ENCODE measurements at regions not wholly inside any gene's neighbourhood (a gene's known extent, or its start where the extent isn't known, plus 50 kb on each side); places are given as distances from the start of the nearest gene placed in this dataset.
"Not testable (repeated sequence)": the region's sequence is repeated elsewhere in the genome, so short reads cannot be mapped to it uniquely, and the experiment has no call there.

DNA sequence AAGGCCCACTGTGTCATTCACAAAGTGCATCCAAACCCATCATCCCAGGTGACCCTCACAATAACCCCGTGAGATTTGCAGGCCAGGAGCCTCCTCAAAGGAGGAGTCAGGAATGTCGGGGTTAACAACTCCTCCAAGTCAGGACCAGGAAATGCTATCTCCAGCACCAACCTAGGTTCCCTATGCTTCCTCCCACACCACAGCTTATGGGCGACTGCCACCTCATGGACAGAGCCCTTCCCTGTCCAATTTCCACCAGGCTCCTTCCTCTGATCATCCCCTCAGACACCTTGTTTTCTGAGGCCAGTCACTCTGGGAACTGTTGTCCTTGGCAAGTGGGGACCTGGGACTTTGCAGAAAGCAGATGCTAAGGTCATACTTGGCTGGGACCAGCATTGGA is 77.8 kb downstream of the LIMS3 start:
- ATAC-seq, DNase-seq: not testable (repeated sequence)

DNA sequence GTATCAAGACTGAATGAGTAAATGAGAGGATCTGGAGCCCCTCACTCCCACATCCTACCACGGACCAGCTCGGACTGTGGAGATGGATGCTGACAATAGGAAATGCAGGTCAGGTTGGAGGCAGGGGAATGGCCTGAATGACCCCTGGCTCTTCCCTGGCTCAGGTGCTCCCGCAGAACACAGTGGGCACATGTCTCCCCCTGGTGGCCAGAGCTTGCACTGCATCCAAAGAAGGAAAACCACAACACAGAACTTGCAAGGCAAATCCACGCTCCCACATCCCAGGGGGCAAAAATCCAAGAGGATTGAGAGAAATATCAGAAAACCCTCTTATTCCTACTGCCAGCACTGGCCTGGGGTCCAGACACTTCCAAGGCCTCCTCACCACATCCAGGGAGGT is 82.3 kb downstream of the LIMS3 start:
- not testable (repeated sequence) for DNase-seq, ATAC-seq

DNA sequence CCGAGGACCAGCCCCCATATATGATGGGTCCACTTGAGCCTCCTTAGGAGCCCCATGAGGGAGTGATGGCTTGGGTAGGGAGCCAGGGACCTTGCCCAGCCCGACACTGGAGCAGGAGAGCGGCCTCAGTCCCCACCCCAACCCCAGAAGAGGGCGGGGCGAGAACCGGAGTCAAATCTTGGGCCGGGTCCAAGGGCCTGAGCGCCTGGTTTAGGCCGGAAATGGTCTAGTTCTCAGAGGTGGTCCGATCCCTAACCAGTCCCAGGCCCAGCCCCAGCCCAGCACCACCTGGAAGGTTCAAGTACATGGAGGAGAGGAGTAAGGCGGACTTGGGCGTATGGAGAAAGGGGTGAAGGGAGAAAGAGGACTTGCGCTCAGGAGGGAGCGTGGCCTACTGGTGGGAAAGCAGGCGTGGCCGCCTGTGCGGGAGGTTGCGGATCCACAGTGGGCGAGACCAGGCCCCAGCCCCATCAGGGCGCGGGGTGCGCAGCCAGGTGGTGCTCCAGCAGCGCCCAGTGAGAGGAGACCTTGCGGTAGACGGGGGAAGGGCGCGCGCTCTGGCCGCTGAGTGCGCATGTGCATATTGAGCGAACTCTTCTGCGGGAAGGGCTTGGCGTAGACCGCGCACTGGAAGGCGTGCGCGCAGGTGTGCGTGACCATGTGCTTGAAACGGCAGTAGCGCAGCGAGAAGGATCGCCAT is 88.1 kb downstream of the LIMS3 start:
- peak; percentile 37 for ATAC-seq
- not testable (repeated sequence) for DNase-seq

DNA sequence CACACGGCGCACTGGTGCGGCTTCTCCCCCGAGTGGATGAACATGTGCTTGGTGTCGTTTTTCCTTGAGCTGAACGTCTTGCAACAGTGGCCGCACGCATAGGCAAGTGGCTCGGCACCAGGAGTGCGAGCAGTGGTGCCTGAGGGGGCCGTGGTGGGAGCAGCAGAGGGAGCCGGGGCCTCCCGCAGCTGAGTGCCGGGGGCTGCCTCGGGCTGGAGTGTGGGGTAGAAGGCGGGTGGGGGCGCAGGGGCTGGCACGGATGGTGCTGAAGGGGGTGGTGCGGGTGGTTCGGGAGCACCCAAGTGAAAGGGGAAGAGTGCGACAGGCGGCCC is 88.6 kb downstream of the LIMS3 start:
- not testable (repeated sequence) for ATAC-seq

DNA sequence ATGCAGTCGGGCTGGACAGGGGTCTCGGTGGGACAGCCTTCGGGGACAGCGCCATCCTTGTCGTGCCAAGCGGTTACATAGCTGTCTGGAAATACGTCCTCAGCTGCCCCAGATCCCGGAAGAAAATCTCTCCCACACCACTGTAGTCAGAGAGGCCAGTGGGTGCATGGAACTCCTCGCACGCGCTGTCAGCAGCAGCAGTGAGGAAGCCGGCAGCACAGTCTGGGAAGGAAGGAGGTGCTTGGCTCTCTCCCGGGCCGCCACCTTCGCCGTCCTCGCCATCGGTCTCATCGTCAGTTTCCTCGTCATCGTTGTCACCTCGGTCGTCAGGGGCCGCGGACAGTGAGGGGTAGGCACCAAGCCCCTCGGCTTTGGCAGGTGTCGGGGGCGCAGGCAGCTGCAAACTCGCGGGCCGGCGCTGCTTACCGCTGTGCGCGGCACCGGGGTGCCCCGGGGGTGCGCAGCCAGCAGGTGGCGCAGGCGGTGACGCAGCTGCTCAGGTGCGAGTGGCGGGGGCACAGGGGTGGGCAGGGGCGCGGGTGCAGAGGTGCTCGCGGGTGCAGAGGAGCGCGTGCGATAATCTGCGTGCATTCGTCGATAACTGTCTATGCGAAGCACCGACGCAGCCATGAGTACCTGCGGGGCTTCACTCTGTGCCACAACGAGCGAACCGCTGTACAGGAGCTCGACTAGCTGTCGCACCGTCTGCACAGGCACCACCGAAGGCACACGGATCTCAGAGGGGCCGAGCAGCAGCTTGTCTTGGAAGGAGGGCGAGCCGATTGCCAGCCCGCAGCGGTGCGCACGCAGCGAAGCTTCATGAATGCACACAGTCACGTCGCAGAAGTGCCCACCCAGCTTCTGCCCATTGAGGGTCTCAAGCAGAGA is 89.2 kb downstream of the LIMS3 start:
- DNase-seq: not testable (repeated sequence)
- ATAC-seq: peak; percentile 84

More for the DNA sequence above, 88.6 kb downstream of the LIMS3 start:
- not testable (repeated sequence) for DNase-seq

DNA sequence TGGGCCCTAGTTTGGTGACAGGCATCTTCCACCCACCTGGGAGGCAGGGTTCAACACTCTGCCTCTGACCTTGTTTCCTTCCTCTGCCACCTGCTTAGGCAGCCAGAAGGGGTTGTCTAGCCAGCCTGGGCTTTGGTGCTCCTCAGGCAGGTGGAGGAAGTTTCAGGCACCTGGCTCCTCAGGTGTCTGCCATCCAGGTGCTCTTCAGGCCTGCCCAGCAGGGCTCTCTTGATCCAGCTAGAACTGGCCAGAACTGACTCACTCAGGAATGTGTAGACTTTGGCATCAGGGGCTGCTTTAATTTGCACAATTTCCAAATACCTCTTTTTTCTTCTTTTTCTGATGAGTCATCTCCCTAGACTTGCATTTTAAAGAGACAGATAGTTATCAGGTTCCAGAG is 100.9 kb downstream of the LIMS3 start:
- not testable (repeated sequence) for ATAC-seq

DNA sequence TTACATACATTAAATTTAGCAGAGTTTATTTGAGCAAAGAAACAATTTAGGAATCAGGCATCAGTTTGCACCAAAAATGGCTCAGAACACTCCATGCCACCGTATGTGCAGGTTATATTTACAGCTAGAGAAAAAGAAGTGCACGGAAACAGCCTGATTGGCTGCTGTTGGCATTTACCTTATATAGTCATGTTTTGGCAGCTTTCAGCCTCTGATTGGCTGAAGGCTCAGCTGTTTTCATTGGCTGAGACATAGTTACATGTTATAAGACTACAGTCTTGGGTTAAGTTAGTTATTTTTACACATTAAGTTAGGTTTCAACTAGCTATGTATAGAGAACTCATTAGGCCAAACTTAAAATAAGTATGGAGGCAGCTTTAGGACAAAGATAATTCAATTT is 104.0 kb downstream of the LIMS3 start:
- not testable (repeated sequence) for ATAC-seq, DNase-seq

More for the DNA sequence above, 100.9 kb downstream of the LIMS3 start:
- DNase-seq: not testable (repeated sequence)

DNA sequence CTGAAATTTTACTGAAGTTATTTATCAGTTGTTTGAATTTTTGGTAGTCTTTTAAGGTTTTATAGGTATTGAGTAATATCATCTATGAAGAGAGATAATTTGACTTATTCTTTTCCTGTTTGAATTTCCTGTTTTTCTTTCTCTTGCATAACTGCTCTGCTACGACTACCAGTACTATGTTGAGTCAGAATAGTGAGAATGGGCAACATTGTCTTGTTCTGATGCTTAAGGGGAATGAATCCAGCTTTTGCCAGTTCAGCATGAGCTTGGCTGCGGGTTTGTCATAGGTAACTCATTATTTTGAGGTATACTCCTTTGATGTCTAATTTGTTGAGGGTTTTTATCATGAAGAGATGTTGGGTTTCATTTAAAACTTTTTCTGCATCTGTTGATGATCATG is 102.2 kb downstream of the MALL start:
- DNase-seq, ATAC-seq: not testable (repeated sequence)

DNA sequence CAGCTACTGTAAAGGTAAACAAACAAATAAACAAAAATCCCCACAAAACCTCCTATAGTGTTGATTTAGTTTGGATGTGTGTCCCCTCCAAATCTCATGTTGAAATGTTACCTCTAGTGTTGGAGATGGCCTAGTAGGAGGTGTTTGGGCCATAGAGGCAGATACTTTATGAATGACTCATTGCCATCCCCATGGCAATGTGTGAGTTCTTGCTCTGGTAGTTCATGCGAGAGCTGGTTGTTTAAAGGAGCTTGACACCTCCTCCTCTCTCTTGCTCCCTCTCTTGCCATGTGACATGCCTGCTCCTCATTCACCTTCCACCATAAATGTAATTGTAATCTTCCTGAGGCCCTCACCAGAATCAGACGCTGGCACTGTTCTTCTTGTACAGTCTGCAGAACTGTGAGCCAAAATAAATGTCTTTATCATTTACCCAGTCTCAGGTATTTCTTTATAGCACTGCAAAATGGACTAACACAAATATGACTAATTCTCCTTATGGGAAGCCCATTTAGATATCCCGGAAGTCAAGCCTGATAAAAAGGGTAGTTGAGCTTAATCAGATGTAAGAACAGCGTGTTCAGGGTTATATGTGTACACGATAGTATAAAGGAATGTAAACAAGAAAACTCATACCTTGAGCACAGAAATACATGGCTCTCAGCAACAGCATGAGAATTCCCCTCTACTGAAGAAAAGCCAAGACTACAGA is 99.1 kb downstream of the MALL start:
- not testable (repeated sequence) for DNase-seq, ATAC-seq

DNA sequence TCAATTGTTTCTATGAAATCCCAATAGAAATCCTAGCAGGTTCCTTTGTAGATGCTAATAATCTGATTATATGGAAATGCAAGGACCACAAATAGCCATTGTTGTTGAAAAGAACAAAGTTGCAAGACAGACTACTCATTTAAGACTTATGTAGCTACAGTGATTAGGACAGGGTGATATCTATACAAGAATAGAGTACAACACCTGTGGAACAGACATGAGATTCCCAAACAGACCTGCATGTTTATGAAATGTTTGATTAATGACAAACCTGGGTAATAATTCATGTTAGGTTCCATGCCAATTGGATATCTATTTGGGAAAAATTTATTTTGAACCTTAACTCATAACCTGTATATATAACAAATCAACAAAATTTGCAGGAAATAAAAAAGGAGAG is 95.4 kb downstream of the MALL start:
- DNase-seq, ATAC-seq: not testable (repeated sequence)

DNA sequence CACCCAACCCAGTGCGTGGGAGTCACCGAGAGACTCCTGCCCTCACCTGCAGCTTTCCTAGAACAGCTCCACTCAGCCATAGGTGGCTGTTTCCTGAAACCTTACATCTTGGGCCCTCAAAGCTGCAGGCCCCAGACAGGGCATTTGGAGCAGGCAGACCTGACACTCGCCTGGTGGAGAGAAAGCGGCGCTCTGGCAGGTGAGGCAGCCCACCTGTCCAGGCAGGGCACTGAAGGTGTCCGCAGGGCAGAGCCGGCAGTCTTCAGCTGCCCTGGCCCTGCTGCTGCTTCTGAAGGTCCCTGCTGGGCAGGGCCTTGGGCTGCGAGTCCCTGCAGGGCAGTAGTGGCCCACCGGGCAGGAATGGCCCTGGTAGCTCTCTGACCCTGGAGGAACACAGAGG is 93.3 kb downstream of the MALL start:
- not testable (repeated sequence) for ATAC-seq, DNase-seq

DNA sequence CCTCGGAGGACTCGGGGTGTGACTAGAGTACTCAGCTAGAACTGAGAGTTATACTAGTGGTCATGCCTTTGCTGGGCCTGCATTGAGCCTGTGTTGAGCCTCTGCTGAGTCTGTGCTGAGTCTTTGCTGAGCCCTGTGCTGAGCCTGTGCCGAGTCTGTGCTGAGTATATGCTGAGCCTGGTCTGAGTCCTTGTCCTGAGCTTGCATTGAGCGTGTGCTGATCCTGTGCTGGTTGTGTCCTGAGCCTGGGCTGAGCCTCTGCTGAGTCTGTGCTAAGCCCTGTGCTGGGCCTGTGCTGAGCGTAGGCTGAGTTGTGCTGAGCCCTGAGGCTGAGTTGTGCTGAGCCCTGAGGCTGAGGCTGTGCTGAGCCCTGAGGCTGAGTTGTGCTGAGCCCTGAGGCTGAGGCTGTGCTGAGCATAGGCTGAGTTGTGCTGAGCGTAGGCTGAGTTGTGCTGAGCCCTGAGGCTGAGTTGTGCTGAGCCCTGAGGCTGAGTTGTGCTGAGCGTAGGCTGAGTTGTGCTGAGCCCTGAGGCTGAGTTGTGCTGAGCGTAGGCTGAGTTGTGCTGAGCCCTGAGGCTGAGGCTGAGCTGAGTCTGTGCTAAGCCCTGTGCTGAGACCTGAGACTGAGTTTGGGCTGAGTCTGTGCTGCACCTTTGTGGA is 89.4 kb downstream of the MALL start:
- not testable (repeated sequence) for ATAC-seq, DNase-seq

DNA sequence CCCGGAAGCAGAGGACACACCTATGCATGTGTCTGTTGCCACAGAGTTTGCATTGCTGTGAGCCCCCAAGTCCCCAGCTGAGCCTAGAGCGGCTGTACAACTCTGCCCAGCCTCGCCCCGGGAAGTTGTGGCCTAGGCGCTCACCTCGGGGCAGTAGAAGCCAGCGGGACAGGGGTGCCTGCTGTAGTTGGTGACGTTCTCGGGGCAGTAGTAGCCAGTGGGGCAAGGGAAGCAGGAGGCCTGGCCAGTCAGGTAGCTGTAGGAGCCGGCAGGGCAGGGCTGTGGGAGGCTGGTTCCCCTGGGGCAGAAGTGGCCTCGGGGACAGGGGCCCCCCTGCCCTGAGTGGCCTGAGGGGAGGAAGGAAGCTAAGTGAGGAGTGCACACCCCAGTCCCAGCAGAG is 87.2 kb downstream of the MALL start:
- not testable (repeated sequence) for DNase-seq, ATAC-seq

DNA sequence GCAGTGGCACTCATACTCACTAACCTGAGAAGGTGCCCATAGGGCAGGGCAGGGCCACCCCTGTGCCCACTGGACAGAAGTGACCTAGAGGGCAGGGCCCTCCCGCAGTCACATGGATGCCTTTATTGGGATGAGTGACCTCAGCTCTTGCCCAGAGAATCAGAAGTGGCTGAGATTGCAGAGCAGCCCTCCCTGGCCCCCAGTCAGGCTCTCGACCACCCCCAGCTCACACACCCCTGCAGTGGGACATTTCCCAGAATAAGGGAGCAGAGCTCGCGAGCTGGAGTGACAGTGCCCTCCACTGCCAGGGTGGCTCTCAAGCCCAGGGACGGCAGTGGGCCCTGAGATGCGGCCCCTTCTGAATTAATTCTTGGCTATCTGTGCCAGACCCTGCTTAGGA is 84.7 kb downstream of the MALL start:
- ATAC-seq, DNase-seq: not testable (repeated sequence)

DNA sequence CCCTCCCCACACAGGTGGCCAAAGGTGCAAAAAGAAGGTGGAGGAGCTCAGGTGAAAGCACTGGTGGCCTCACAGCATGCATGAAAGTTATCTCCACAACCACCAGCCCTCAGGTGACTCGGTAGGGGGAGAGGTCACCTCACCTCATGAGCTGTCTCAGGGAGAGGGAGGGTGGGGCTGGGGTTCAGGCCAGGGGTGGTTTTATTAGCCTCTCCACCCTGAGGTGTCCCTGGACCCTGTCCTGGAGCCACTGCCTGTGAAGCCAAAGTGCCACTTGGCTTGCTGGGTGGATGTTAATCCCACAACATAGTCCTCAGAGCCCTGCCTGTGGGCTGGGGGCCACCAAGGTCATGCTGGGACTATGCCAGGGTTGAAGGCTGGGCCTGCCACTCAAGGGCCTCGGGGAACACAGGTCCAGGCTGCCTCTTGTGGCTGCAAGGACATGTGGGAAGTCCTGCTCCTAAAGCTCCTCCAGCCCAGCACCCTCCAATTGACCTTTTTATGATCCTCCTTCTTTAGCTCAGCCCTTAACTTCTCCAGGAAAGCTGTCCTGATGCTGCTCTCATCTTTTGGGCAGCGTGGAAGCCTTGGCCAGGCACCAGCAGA is 83.8 kb downstream of the MALL start:
- not testable (repeated sequence) for DNase-seq, ATAC-seq
